HepG2 (cell line): ENCODE measurements at regions not wholly inside any gene's neighbourhood (a gene's known extent, or its start where the extent isn't known, plus 50 kb on each side); places are given as distances from the start of the nearest gene placed in this dataset.

Experiments used
- RFX1 ChIP-seq: fragments of 450-650 bp; IDR thresholded peaks from 2 replicates; pipeline ENCODE4 v1.6.1; 2017
- TAF15 ChIP-seq: fragments of 200-400 bp; formaldehyde crosslinking; IDR thresholded peaks from one replicate; pipeline ENCODE4 v1.6.1; 2018; ENCODE audit warnings: mild to moderate bottlenecking, low read depth, low read length; ENCODE audit not compliant: poor library complexity, severe bottlenecking
- TBL1XR1 ChIP-seq: fragments of 150-350 bp; IDR thresholded peaks from 2 replicates; pipeline ENCODE4 v1.6.1; 2014; ENCODE audit warnings: borderline replicate concordance, low read length; ENCODE audit not compliant: partially characterized antibody
- ZNF280D ChIP-seq: sonication (generic); formaldehyde crosslinking; IDR thresholded peaks from 2 replicates; pipeline ENCODE4 v1.5.1; 2020; ENCODE audit warnings: mild to moderate bottlenecking, missing genetic modification reagents
- ZNF432 ChIP-seq: sonication (generic); formaldehyde crosslinking; IDR thresholded peaks from 2 replicates; pipeline ENCODE4 v1.5.0; 2020; ENCODE audit warnings: missing genetic modification reagents, mild to moderate bottlenecking, borderline replicate concordance
- ZNF687 ChIP-seq: sonication (generic); formaldehyde crosslinking; IDR thresholded peaks from 2 replicates; pipeline ENCODE4 v1.5.1; 2020; ENCODE audit warnings: mild to moderate bottlenecking, missing genetic modification reagents, moderate library complexity
- TF ChIP-seq, protein P1 (sequence below): sonication (generic); formaldehyde crosslinking; IDR thresholded peaks from 2 replicates; pipeline ENCODE4 v1.4.0; 2020; ENCODE audit warnings: missing genetic modification reagents
- TF ChIP-seq, protein P2 (sequence below): sonication (generic); formaldehyde crosslinking; IDR thresholded peaks from 2 replicates; pipeline ENCODE4 v1.8.0; 2022; ENCODE audit warnings: mild to moderate bottlenecking, missing genetic modification reagents, moderate library complexity
- TF ChIP-seq, protein P3 (sequence below): IDR thresholded peaks from 2 replicates; pipeline ENCODE4 v1.6.1; 2016; ENCODE audit warnings: low read depth, borderline replicate concordance

DNA sequence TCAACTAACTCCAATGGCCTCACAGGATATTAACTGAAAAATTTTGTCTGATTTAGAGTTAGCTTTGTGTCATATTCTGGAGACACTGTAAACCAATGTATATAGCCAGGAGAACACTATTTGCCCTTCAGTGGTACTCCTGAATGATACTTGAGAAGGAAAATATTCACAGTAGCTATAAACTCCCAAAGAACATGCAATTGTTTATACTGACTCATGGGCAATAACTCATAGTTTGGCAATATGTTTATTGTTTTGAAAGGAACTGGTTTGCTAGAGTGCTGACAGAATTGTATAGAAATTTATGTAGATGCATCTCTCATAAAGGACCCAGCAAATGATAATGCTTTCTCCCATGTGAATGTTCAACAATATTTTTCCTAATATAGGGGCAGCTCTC is 537.6 kb downstream of the PLOD2 start (continued):
- TF ChIP-seq ZNF280D (CRISPR knock-in tag) (no peak), ZNF687 (no peak), ZNF432 (CRISPR knock-in tag) (no peak), RFX1 (no peak), TBL1XR1 (no peak), TAF15 (no peak)
- TF ChIP-seq, protein P1, sequence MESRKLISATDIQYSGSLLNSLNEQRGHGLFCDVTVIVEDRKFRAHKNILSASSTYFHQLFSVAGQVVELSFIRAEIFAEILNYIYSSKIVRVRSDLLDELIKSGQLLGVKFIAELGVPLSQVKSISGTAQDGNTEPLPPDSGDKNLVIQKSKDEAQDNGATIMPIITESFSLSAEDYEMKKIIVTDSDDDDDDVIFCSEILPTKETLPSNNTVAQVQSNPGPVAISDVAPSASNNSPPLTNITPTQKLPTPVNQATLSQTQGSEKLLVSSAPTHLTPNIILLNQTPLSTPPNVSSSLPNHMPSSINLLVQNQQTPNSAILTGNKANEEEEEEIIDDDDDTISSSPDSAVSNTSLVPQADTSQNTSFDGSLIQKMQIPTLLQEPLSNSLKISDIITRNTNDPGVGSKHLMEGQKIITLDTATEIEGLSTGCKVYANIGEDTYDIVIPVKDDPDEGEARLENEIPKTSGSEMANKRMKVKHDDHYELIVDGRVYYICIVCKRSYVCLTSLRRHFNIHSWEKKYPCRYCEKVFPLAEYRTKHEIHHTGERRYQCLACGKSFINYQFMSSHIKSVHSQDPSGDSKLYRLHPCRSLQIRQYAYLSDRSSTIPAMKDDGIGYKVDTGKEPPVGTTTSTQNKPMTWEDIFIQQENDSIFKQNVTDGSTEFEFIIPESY (CRISPR knock-in tag) = no peak
- TF ChIP-seq, protein P2, sequence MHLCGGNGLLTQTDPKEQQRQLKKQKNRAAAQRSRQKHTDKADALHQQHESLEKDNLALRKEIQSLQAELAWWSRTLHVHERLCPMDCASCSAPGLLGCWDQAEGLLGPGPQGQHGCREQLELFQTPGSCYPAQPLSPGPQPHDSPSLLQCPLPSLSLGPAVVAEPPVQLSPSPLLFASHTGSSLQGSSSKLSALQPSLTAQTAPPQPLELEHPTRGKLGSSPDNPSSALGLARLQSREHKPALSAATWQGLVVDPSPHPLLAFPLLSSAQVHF (CRISPR knock-in tag) = no peak
- TF ChIP-seq, protein P3, sequence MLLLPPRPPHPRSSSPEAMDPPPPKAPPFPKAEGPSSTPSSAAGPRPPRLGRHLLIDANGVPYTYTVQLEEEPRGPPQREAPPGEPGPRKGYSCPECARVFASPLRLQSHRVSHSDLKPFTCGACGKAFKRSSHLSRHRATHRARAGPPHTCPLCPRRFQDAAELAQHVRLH (CRISPR knock-in tag) = no peak
